ENCODE measurements at regions not wholly inside any gene's neighbourhood (a gene's known extent, or its start where the extent isn't known, plus 50 kb on each side); places are given as distances from the start of the nearest gene placed in this dataset.

GRCh38 chr4:19193274-19193981, 1058.3 kb upstream of the SLIT2 start:
- Histone ChIP-seq H3K27ac (ENCODE audit: insufficient read depth, low read depth, low read length) (no peak overlapping the region), H3K4me2 (ENCODE audit: insufficient read depth, low read length) (no peak overlapping the region), H4K20me1 (replicated peaks; ENCODE audit: control insufficient read depth, extremely low read depth, insufficient read depth, low read length) (no peaks in the 10 kb centered on the region), H3K9ac (replicated peaks; ENCODE audit: extremely low read depth, insufficient read depth, low read length) (no peak overlapping the region), H3K79me2 (ENCODE audit: control insufficient read depth, insufficient read depth, low read length) (no peaks in the 10 kb centered on the region), H3K4me1 (ENCODE audit: control insufficient read depth, extremely low read depth, insufficient read depth, low read length) (no peaks in the 10 kb centered on the region), H3K9me1 (replicated peaks; ENCODE audit: control insufficient read depth, extremely low read depth, insufficient read depth, low read length) (no peaks in the 10 kb centered on the region), H3K4me3 (replicated peaks in 1 of 3; ENCODE audit: insufficient read depth in 1 of 3, low read depth in 1 of 3, low read length in 3 of 3) (no peak overlapping the region), H3K27me3 (ENCODE audit: control insufficient read depth in 2 of 2, insufficient read depth in 2 of 2, low read length in 2 of 2) (no peaks in the 10 kb centered on the region), H2AFZ (ENCODE audit: low read depth, low read length) (no peak overlapping the region), H3K9me3 (replicated peaks; ENCODE audit: control insufficient read depth, insufficient read depth, low read length) (no peaks in the 10 kb centered on the region), H3K36me3 (ENCODE audit: control insufficient read depth in 2 of 2, extremely low read depth in 1 of 2, insufficient read depth in 2 of 2, low read length in 2 of 2) (no peaks in the 10 kb centered on the region)
- intact Hi-C loops (cut with micrococcal nuclease): no loop called here
- ChIA-PET POLR2A (no interaction called here), CTCF (interaction anchor here (0.5 kb wide), 1 partner anchor 1203 kb away, joined by 3 read pairs; no protein-coding TSS in a partner anchor)
- dilution Hi-C loops (cut with MboI; ENCODE audit: extremely low pct_ligation_motif_present, low sequenced_read_pairs): no loop called here
- no TSS peak for BruUV-seq (replicated peaks)
- TF ChIP-seq EZH2 (IDR thresholded peaks at IDR 0.05; ENCODE audit: borderline replicate concordance, low read depth, low read length, severe bottlenecking) (no peak), POLR2AphosphoS5 (IDR thresholded peaks at IDR 0.05; ENCODE audit: insufficient read depth, low read depth, low read length) (no peak), MYC (IDR thresholded peaks at IDR 0.05; ENCODE audit: low read depth, low read length) (no peak), JUN (IDR thresholded peaks at IDR 0.05; ENCODE audit: borderline replicate concordance, insufficient read depth, insufficient read length, low read depth) (no peak), POLR2A (IDR thresholded peaks at IDR 0.05; ENCODE audit: low read depth, low read length) (no peak), GATA2 (IDR thresholded peaks at IDR 0.05; ENCODE audit: insufficient read depth, insufficient read length, low read depth, low read length) (no peak), FOS (IDR thresholded peaks at IDR 0.05; ENCODE audit: borderline replicate concordance, insufficient read depth, low read length) (no peak)
- TF ChIP-seq, protein P1, sequence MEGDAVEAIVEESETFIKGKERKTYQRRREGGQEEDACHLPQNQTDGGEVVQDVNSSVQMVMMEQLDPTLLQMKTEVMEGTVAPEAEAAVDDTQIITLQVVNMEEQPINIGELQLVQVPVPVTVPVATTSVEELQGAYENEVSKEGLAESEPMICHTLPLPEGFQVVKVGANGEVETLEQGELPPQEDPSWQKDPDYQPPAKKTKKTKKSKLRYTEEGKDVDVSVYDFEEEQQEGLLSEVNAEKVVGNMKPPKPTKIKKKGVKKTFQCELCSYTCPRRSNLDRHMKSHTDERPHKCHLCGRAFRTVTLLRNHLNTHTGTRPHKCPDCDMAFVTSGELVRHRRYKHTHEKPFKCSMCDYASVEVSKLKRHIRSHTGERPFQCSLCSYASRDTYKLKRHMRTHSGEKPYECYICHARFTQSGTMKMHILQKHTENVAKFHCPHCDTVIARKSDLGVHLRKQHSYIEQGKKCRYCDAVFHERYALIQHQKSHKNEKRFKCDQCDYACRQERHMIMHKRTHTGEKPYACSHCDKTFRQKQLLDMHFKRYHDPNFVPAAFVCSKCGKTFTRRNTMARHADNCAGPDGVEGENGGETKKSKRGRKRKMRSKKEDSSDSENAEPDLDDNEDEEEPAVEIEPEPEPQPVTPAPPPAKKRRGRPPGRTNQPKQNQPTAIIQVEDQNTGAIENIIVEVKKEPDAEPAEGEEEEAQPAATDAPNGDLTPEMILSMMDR (IDR thresholded peaks at IDR 0.05; ENCODE audit: extremely low read depth in 1 of 2, insufficient read depth in 1 of 2, low read depth in 1 of 2, low read length in 2 of 2): no peak
- TF ChIP-seq, protein P2, sequence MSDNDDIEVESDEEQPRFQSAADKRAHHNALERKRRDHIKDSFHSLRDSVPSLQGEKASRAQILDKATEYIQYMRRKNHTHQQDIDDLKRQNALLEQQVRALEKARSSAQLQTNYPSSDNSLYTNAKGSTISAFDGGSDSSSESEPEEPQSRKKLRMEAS (IDR thresholded peaks at IDR 0.05; ENCODE audit: insufficient read depth, insufficient read length): no peak
- DNase-seq (ENCODE audit: low read depth, low spot score): no peak
- FAIRE-seq: no peak

Measured in endothelial cell of umbilical vein (primary cell).